ENCODE measurements at regions not wholly inside any gene's neighbourhood (a gene's known extent, or its start where the extent isn't known, plus 50 kb on each side); places are given as distances from the start of the nearest gene placed in this dataset.

GRCh38 chrX:45258731-45259402, 58.2 kb upstream of the DIPK2B start:
- H3K27me3 ChIP-seq (ENCODE audit: control insufficient read depth in 3 of 3, insufficient read depth in 3 of 3, low read length in 3 of 3) = no peaks in the 10 kb centered on the region
- DNase-seq = peak; percentile 57 to 63
- H3K4me3 ChIP-seq (ENCODE audit: low read depth in 1 of 3, low read length in 3 of 3) = no peak overlapping the region
- no peak for FAIRE-seq
- no peaks in the 10 kb centered on the region for H3K36me3 ChIP-seq (ENCODE audit: control insufficient read depth in 3 of 3, insufficient read depth in 2 of 3, low read depth in 1 of 3, low read length in 3 of 3)
- 18 to 59% (median 22%) methylated on average over 6 of the region's 6 CpGs for WGBS, 3 donors
- peak overlapping the region in 2 of 3 donors; percentile 30 to 37 for H3K27ac ChIP-seq (ENCODE audit: low read depth in 1 of 3, low read length in 2 of 3)
- H3K9me3 ChIP-seq (ENCODE audit: control insufficient read depth in 2 of 2, insufficient read depth in 1 of 2, low read depth in 1 of 2, low read length in 1 of 2) = peaks cover 0 to 2% of the 10 kb centered on the region in 2 donors
- no peaks in the 10 kb centered on the region for H3K4me1 ChIP-seq (ENCODE audit: control insufficient read depth in 3 of 3, insufficient read depth in 2 of 3, low read depth in 1 of 3, low read length in 2 of 3)
